Neural progenitor cell (in vitro differentiated cells): ENCODE measurements at regions not wholly inside any gene's neighbourhood (a gene's known extent, or its start where the extent isn't known, plus 50 kb on each side); places are given as distances from the start of the nearest gene placed in this dataset.

Source experiments
- CTCF ChIP-seq: fragments of 200-600 bp; sonication (generic); IDR thresholded peaks from 2 replicates; pipeline ENCODE4 v1.5.1; 2017; ENCODE audit warnings: antibody characterized with exemption, mild to moderate bottlenecking
- EZH2phosphoT487 ChIP-seq: fragments of 200-600 bp; sonication (generic); IDR thresholded peaks from 2 replicates; pipeline ENCODE4 v1.6.1; 2017; ENCODE audit warnings: antibody characterized with exemption

GRCh38 chr14:28301179-28301578, 465.4 kb upstream of the FOXG1 start:
- TF ChIP-seq CTCF (no peak), EZH2phosphoT487 (no peak)
